Liver (tissue), 8 donors: ENCODE measurements at regions not wholly inside any gene's neighbourhood (a gene's known extent, or its start where the extent isn't known, plus 50 kb on each side); places are given as distances from the start of the nearest gene placed in this dataset.

Experiments
- DNase-seq: peaks from one replicate; pipeline ENCODE4 v3.0.0-alpha.2; 2017; ENCODE audit warnings: low spot score
- H3K27ac ChIP-seq, 2 donors: one replicate each; pipeline ENCODE4 v1.7.0; 2013; ENCODE audit warnings: inconsistent platforms in 2 of 2, low read length in 2 of 2, control low read depth in 1 of 2, low read depth in 1 of 2, mild to moderate bottlenecking in 1 of 2
- H3K27me3 ChIP-seq, 4 donors: one replicate each; pipeline versions ENCODE4 v1.6.1 to v1.7.0; 2013; ENCODE audit warnings: low read length in 3 of 4, inconsistent platforms in 1 of 4, mild to moderate bottlenecking in 1 of 4, moderate library complexity in 1 of 4; ENCODE audit not compliant: control insufficient read depth in 4 of 4, insufficient read depth in 4 of 4
- H3K36me3 ChIP-seq, 4 donors: one replicate each; pipeline versions ENCODE4 v1.6.1 to v1.7.0; 2013; ENCODE audit warnings: low read length in 3 of 4, mild to moderate bottlenecking in 3 of 4, low read depth in 1 of 4, moderate library complexity in 1 of 4; ENCODE audit not compliant: control insufficient read depth in 4 of 4, insufficient read depth in 3 of 4
- H3K4me1 ChIP-seq, 4 donors: one replicate each; pipeline versions ENCODE4 v1.6.1 to v1.7.0; 2013; ENCODE audit warnings: low read length in 3 of 4, mild to moderate bottlenecking in 3 of 4, moderate library complexity in 1 of 4; ENCODE audit not compliant: control insufficient read depth in 4 of 4, insufficient read depth in 4 of 4
- H3K4me3 ChIP-seq, 3 donors: one replicate each; pipeline versions ENCODE4 v1.6.1 to v1.7.0; 2013; ENCODE audit warnings: low read length in 3 of 3, control low read depth in 1 of 3, low read depth in 1 of 3, mild to moderate bottlenecking in 1 of 3
- H3K9ac ChIP-seq, 2 donors: one replicate each; pipeline ENCODE4 v1.7.0; 2013; ENCODE audit warnings: low read length in 2 of 2, mild to moderate bottlenecking in 2 of 2, moderate library complexity in 2 of 2, control low read depth in 1 of 2, low read depth in 1 of 2
- H3K9me3 ChIP-seq, 4 donors: one replicate each; pipeline versions ENCODE4 v1.6.1 to v1.7.0; 2013; ENCODE audit warnings: low read length in 3 of 4; ENCODE audit not compliant: control insufficient read depth in 4 of 4
- ATF3 ChIP-seq: IDR thresholded peaks from 2 replicates; pipeline ENCODE4 v1.6.1; 2016; ENCODE audit warnings: antibody characterized with exemption
- CTCF ChIP-seq: fragments of 150-350 bp; IDR thresholded peaks from 2 replicates; pipeline ENCODE4 v1.5.1; 2017; ENCODE audit warnings: improper control_type of control experiment, low read depth, low read length; ENCODE audit not compliant: missing input control
- EGR1 ChIP-seq, 2 donors: IDR thresholded peaks; 2 replicates each; pipeline ENCODE4 v1.6.1; 2016 to 2018; ENCODE audit warnings: antibody characterized with exemption in 2 of 2, low read depth in 2 of 2
- FOXA1 ChIP-seq: IDR thresholded peaks from 2 replicates; pipeline ENCODE4 v1.6.1; 2016; ENCODE audit warnings: antibody characterized with exemption
- FOXA2 ChIP-seq: IDR thresholded peaks from 2 replicates; pipeline ENCODE4 v1.6.1; 2016; ENCODE audit warnings: antibody characterized with exemption
- GABPA ChIP-seq, 2 donors: IDR thresholded peaks in 1 of 2; conservative IDR thresholded peaks in 1 of 2; 2 replicates each; pipeline ENCODE4 v1.6.1; 2016; ENCODE audit warnings: antibody characterized with exemption in 2 of 2, mild to moderate bottlenecking in 1 of 2, moderate library complexity in 1 of 2
- HNF4G ChIP-seq: IDR thresholded peaks from 2 replicates; pipeline ENCODE4 v1.6.1; 2016; ENCODE audit warnings: antibody characterized with exemption
- MAX ChIP-seq: IDR thresholded peaks from 2 replicates; pipeline ENCODE4 v1.6.1; 2016; ENCODE audit warnings: antibody characterized with exemption
- NR2F2 ChIP-seq: IDR thresholded peaks from 2 replicates; pipeline ENCODE4 v1.6.1; 2016; ENCODE audit warnings: antibody characterized with exemption
- RAD21 ChIP-seq, 2 donors: IDR thresholded peaks; 2 replicates each; pipeline ENCODE4 v1.6.1; 2016; ENCODE audit warnings: antibody characterized with exemption in 2 of 2, mild to moderate bottlenecking in 2 of 2
- REST ChIP-seq: IDR thresholded peaks from 2 replicates; pipeline ENCODE4 v1.6.1; 2016; ENCODE audit warnings: antibody characterized with exemption, mild to moderate bottlenecking
- SP1 ChIP-seq: IDR thresholded peaks from 2 replicates; pipeline ENCODE4 v1.6.1; 2018; ENCODE audit warnings: antibody characterized with exemption, mild to moderate bottlenecking
- TAF1 ChIP-seq: conservative IDR thresholded peaks from 2 replicates; pipeline ENCODE4 v1.6.1; 2016; ENCODE audit warnings: antibody characterized with exemption, mild to moderate bottlenecking
- YY1 ChIP-seq: IDR thresholded peaks from 2 replicates; pipeline ENCODE4 v1.6.1; 2016; ENCODE audit warnings: antibody characterized with exemption, mild to moderate bottlenecking
- ZBTB33 ChIP-seq: IDR thresholded peaks from 2 replicates; pipeline ENCODE4 v1.6.1; 2016; ENCODE audit warnings: antibody characterized with exemption
- WGBS: extraction: QIAGEN DNeasy Blood & Tissue Kit; methylation state at CpG from one replicate; pipeline ENCODE4 v1.1.7; 2013; 5-methylcytosine and 5-hydroxymethylcytosine counted together
- donor health status: healthy.
- donor health status: healthy.
- donor health status: healthy.
- donor health status: healthy.
- donor health status: healthy.

GRCh38 chr5:99248066-99248465, 319.3 kb upstream of the CHD1 start:
- no peak for DNase-seq
- Histone ChIP-seq H3K36me3 (no peaks in the 10 kb centered on the region), H3K27ac (no peak overlapping the region), H3K9ac (no peak overlapping the region), H3K9me3 (no peaks in the 10 kb centered on the region), H3K27me3 (no peaks in the 10 kb centered on the region), H3K4me1 (no peaks in the 10 kb centered on the region), H3K4me3 (no peak overlapping the region)
- TF ChIP-seq NR2F2 (no peak), SP1 (no peak), YY1 (no peak), CTCF (no peak), RAD21 (IDR thresholded peaks at IDR 0.05) (no peak), EGR1 (IDR thresholded peaks at IDR 0.05; ENCODE audit: low read depth in 2 of 2) (no peak), TAF1 (no peak), FOXA2 (no peak), FOXA1 (no peak), REST (no peak), ZBTB33 (no peak), HNF4G (no peak)
- 39% methylated on average over 2 of the region's 2 CpGs for WGBS

GRCh38 chr5:99247346-99247745, 318.5 kb upstream of the CHD1 start:
- WGBS: 67% methylated on average over 4 of the region's 4 CpGs
- Histone ChIP-seq H3K36me3 (no peaks in the 10 kb centered on the region), H3K9ac (no peak overlapping the region), H3K4me1 (no peaks in the 10 kb centered on the region), H3K27ac (no peak overlapping the region), H3K4me3 (no peak overlapping the region), H3K27me3 (no peaks in the 10 kb centered on the region), H3K9me3 (no peaks in the 10 kb centered on the region)
- no peak for DNase-seq
- TF ChIP-seq EGR1 (IDR thresholded peaks at IDR 0.05; ENCODE audit: low read depth in 2 of 2) (no peak), YY1 (no peak), RAD21 (IDR thresholded peaks at IDR 0.05) (no peak), ATF3 (no peak), FOXA2 (no peak), MAX (no peak), REST (no peak), CTCF (no peak), TAF1 (no peak), ZBTB33 (no peak), FOXA1 (no peak), GABPA (IDR thresholded peaks at IDR 0.05 in 1 of 2, conservative IDR thresholded peaks at IDR 0.05 in 1 of 2) (no peak)
